GM12878 (cell line): ENCODE measurements at regions not wholly inside any gene's neighbourhood (a gene's known extent, or its start where the extent isn't known, plus 50 kb on each side); places are given as distances from the start of the nearest gene placed in this dataset.

Experiments
- ATAC-seq: fragments of 200-7000 bp; cut with Tn5 transposase; 3 replicates; pipeline ENCODE4 v1.9.1; 2020; ENCODE audit warnings: mild to moderate bottlenecking, moderate library complexity
- BruUV-seq: library from RNA; stranded (reverse); fragments of 400-500 nt; replicated peaks from 2 replicates; lab custom pipeline; 2021; lab: Mats Ljungman, UMichigan
- CTCF ChIA-PET: fragments of 300-600 bp; sonication (Branson Sonifier 250); formaldehyde crosslinking; extraction: SDS; loops from one replicate; lab custom pipeline; 2021; ENCODE audit warnings: inconsistent platforms; lab: Yijun Ruan, JAX
- POLR2A ChIA-PET: fragments of 350-600 bp; formaldehyde crosslinking; extraction: SDS; loops from one replicate; lab custom pipeline; 2021; ENCODE audit warnings: inconsistent platforms; lab: Charles Lee
- RAD21 ChIA-PET: fragments of 300-600 bp; sonication (Branson Sonifier 250); formaldehyde crosslinking; loops from one replicate; lab custom pipeline; 2023; ENCODE audit warnings: antibody characterized with exemption; ENCODE audit not compliant: unreplicated experiment; lab: Charles Lee
- SMC1A ChIA-PET: fragments of 300-600 bp; sonication (Branson Sonifier 250); formaldehyde crosslinking; loops from one replicate; lab custom pipeline; 2023; ENCODE audit not compliant: unreplicated experiment, uncharacterized antibody; lab: Charles Lee
- DNase-seq: peaks from one replicate; pipeline ENCODE4 v3.0.0-alpha.2; 2011; ENCODE audit warnings: low read depth, low spot score
- FAIRE-seq: peaks from 3 replicates; lab custom pipeline; 2011; peaks lifted over from hg19 to GRCh38; lab: Jason Lieb, UNC
- H2AFZ ChIP-seq: 2 replicates; pipeline ENCODE4 v1.6.0; 2011; ENCODE audit warnings: low read depth, low read length, control low read depth; ENCODE audit not compliant: control insufficient read depth
- H3K27ac ChIP-seq: 2 replicates; pipeline ENCODE4 v1.5.1; 2011; ENCODE audit warnings: control low read depth; ENCODE audit not compliant: control insufficient read depth, insufficient read depth
- H3K27me3 ChIP-seq, 2 experiments: replicated peaks in 1 of 2; 2 replicates each; pipeline versions ENCODE4 v1.6.0 to v1.6.1; 2011; ENCODE audit warnings: low read length in 1 of 2; ENCODE audit not compliant: control insufficient read depth in 2 of 2, insufficient read depth in 2 of 2
- H3K36me3 ChIP-seq, 2 experiments: 2 replicates each; pipeline ENCODE4 v1.5.1; 2011; ENCODE audit warnings: low read length in 1 of 2; ENCODE audit not compliant: control insufficient read depth in 2 of 2, insufficient read depth in 2 of 2
- H3K4me1 ChIP-seq: 2 replicates; pipeline ENCODE4 v1.6.1; 2011; ENCODE audit warnings: mild to moderate bottlenecking, low read length, moderate library complexity, mixed read lengths; ENCODE audit not compliant: control insufficient read depth, insufficient read depth
- H3K4me2 ChIP-seq: 2 replicates; pipeline ENCODE4 v1.6.0; 2011; ENCODE audit warnings: control low read depth; ENCODE audit not compliant: control insufficient read depth, insufficient read depth
- H3K4me3 ChIP-seq: fragments of 200-600 bp; sonication (generic); 2 replicates; pipeline ENCODE4 v1.5.1; 2016
- H3K79me2 ChIP-seq: 2 replicates; pipeline ENCODE4 v1.6.0; 2011; ENCODE audit warnings: low read length; ENCODE audit not compliant: control insufficient read depth, insufficient read depth
- H3K9ac ChIP-seq: 2 replicates; pipeline ENCODE4 v1.8.0; 2011; ENCODE audit warnings: low read length, control low read depth, mixed read lengths; ENCODE audit not compliant: control insufficient read depth, insufficient read depth
- H3K9me3 ChIP-seq: replicated peaks from 3 replicates; pipeline ENCODE4 v1.5.1; 2011; ENCODE audit warnings: mild to moderate bottlenecking, low read length; ENCODE audit not compliant: control insufficient read depth, insufficient read depth
- H4K20me1 ChIP-seq: 2 replicates; pipeline ENCODE4 v1.6.0; 2011; ENCODE audit not compliant: control insufficient read depth, insufficient read depth
- BRCA1 ChIP-seq: IDR thresholded peaks from 2 replicates; pipeline ENCODE4 v1.6.1; 2011; ENCODE audit warnings: low read depth, low read length, improper control_type of control experiment
- EP300 ChIP-seq, 2 experiments: fragments of 150-350 bp in 1 of 2; IDR thresholded peaks; 2 replicates each; pipeline ENCODE4 v1.6.1; 2011 to 2012; ENCODE audit warnings: low read depth in 2 of 2, low read length in 2 of 2, borderline replicate concordance in 1 of 2, improper control_type of control experiment in 1 of 2, inconsistent platforms in 1 of 2; ENCODE audit not compliant: control insufficient read depth in 1 of 2
- MAX ChIP-seq: IDR thresholded peaks from 2 replicates; pipeline ENCODE4 v1.6.1; 2012; ENCODE audit warnings: low read depth, low read length, improper control_type of control experiment
- MTA3 ChIP-seq: IDR thresholded peaks from 2 replicates; pipeline ENCODE4 v1.6.1; 2012; ENCODE audit warnings: low read length, inconsistent platforms, borderline replicate concordance
- RFX5 ChIP-seq: IDR thresholded peaks from 2 replicates; pipeline ENCODE4 v1.6.1; 2011; ENCODE audit warnings: low read depth, low read length, improper control_type of control experiment
- SPI1 ChIP-seq: IDR thresholded peaks from 2 replicates; pipeline ENCODE4 v1.6.1; 2011; ENCODE audit warnings: low read depth, mild to moderate bottlenecking, low read length, moderate library complexity, borderline replicate concordance; ENCODE audit not compliant: insufficient read depth
- SUZ12 ChIP-seq: fragments of 200-600 bp; sonication (generic); IDR thresholded peaks from one replicate; pipeline ENCODE4 v1.6.1; 2018; ENCODE audit warnings: antibody characterized with exemption, mild to moderate bottlenecking; ENCODE audit not compliant: unreplicated experiment
- WGBS: methylation state at CpG from one replicate; pipeline ENCODE4 v1.1.6; 2016; ENCODE audit warnings: low lambda C conversion rate; ENCODE audit not compliant: insufficient replicate concordance, insufficient coverage; ENCODE audit errors: missing lambda C conversion rate; 5-methylcytosine and 5-hydroxymethylcytosine counted together
- in situ Hi-C: fragments of 300-500 bp; cut with MboI; formaldehyde crosslinking; loops from 9 replicates; pipeline ENCODE4 v1.14.3; 2018; ENCODE audit warnings: mixed read lengths
- intact Hi-C: fragments of 100-400 bp; cut with micrococcal nuclease; formaldehyde crosslinking; loops from one replicate; pipeline ENCODE4 v1.14.2; 2022; ENCODE audit not compliant: unreplicated experiment

- RAD21 ChIA-PET, result no interaction called here
- in situ Hi-C loops (no loop called here), intact Hi-C loops (no loop called here)
- CTCF ChIA-PET, result no interaction called here
- POLR2A ChIA-PET, result no interaction called here
- Histone ChIP-seq H3K36me3 (no peaks in the 10 kb centered on the region), H3K4me3 (no peak overlapping the region), H3K4me2 (no peak overlapping the region), H3K27ac (no peak overlapping the region), H3K4me1 (no peaks in the 10 kb centered on the region), H4K20me1 (no peaks in the 10 kb centered on the region), H3K27me3 (no peaks in the 10 kb centered on the region), H2AFZ (no peak overlapping the region), H3K79me2 (no peaks in the 10 kb centered on the region), H3K9me3 (no peaks in the 10 kb centered on the region; the same call in 2 of the 3 replicates), H3K9ac (no peak overlapping the region)
- ATAC-seq, result no peak
- WGBS, result 29% methylated on average over 4 of the region's 4 CpGs
- TF ChIP-seq MTA3 (no peak), BRCA1 (no peak), SUZ12 (no peak)
- SMC1A ChIA-PET, result no interaction called here
- no TSS peak for BruUV-seq
- no peak for DNase-seq
- no peak for FAIRE-seq
These were observed 855.1 kb downstream of the TMEM182 start for GRCh38 chr2:103616891-103617290.

GRCh38 chr2:103618112-103618511 is 856.3 kb downstream of the TMEM182 start:
- intact Hi-C loops, result no loop called here
- 55% methylated on average over 2 of the region's 2 CpGs for WGBS
- FAIRE-seq (no peak), DNase-seq (no peak), ATAC-seq (no peak)
- Histone ChIP-seq H3K9ac (no peak overlapping the region), H3K27ac (no peak overlapping the region), H3K36me3 (no peaks in the 10 kb centered on the region), H3K27me3 (no peaks in the 10 kb centered on the region), H3K79me2 (no peaks in the 10 kb centered on the region), H2AFZ (no peak overlapping the region), H4K20me1 (no peaks in the 10 kb centered on the region), H3K4me3 (no peak overlapping the region), H3K9me3 (no peaks in the 10 kb centered on the region; the same call in 2 of the 3 replicates), H3K4me1 (no peaks in the 10 kb centered on the region), H3K4me2 (no peak overlapping the region)
- ChIA-PET POLR2A (no interaction called here), RAD21 (no interaction called here), SMC1A (no interaction called here), CTCF (no interaction called here)
- in situ Hi-C loops, result no loop called here
- TF ChIP-seq MAX (no peak), RFX5 (no peak), SPI1 (no peak), EP300 (IDR thresholded peaks at IDR 0.05; ENCODE audit: borderline replicate concordance in 1 of 2, control insufficient read depth in 1 of 2, low read depth in 2 of 2, low read length in 2 of 2) (no peak)
- BruUV-seq, result no TSS peak
